ENCODE measurements at regions not wholly inside any gene's neighbourhood (a gene's known extent, or its start where the extent isn't known, plus 50 kb on each side); places are given as distances from the start of the nearest gene placed in this dataset.

DNA sequence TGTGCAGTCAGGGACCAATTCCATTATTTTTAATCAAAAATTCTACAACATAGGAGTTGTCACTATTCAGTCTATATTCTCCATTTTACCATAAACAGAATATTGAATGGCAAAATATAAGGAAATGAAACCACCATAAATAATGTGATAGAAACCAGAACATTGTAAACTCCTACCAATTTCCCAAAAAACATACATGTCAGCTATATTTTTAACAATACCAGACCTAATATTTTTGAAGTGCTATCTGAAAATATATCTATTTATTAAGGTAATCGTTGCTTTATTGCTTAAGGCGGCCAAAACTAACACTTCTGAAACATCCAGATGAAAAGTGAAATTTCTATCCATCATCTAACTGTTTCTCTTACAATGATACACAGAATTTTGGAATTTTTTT lies 123.0 kb upstream of the C11orf58 start:
- ChIA-PET CTCF (no interaction called here), POLR2A (ENCODE audit: unreplicated experiment) (no interaction called here)
- Histone ChIP-seq H3K27ac (no peak overlapping the region), H2AFZ (no peak overlapping the region), H3K4me2 (no peak overlapping the region), H3K4me1 (replicated peaks; ENCODE audit: insufficient read depth) (no peaks in the 10 kb centered on the region), H3K9me3 (ENCODE audit: insufficient read depth, low read depth) (no peaks in the 10 kb centered on the region), H3F3A (ENCODE audit: insufficient read depth, low read depth) (no peaks in the 10 kb centered on the region), H3K9me2 (ENCODE audit: insufficient read depth) (no peaks in the 10 kb centered on the region), H3K36me3 (ENCODE audit: low read depth) (no peaks in the 10 kb centered on the region), H3K27me3 (ENCODE audit: insufficient read depth, low read depth) (no peaks in the 10 kb centered on the region), H4K20me1 (ENCODE audit: insufficient read depth) (no peaks in the 10 kb centered on the region), H3K79me2 (ENCODE audit: low read depth) (no peaks in the 10 kb centered on the region), H3K4me3 (no peak overlapping the region)
- intact Hi-C loops (cut with micrococcal nuclease; ENCODE audit: unreplicated experiment): no loop called here
- TF ChIP-seq, protein P1, sequence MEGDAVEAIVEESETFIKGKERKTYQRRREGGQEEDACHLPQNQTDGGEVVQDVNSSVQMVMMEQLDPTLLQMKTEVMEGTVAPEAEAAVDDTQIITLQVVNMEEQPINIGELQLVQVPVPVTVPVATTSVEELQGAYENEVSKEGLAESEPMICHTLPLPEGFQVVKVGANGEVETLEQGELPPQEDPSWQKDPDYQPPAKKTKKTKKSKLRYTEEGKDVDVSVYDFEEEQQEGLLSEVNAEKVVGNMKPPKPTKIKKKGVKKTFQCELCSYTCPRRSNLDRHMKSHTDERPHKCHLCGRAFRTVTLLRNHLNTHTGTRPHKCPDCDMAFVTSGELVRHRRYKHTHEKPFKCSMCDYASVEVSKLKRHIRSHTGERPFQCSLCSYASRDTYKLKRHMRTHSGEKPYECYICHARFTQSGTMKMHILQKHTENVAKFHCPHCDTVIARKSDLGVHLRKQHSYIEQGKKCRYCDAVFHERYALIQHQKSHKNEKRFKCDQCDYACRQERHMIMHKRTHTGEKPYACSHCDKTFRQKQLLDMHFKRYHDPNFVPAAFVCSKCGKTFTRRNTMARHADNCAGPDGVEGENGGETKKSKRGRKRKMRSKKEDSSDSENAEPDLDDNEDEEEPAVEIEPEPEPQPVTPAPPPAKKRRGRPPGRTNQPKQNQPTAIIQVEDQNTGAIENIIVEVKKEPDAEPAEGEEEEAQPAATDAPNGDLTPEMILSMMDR (conservative IDR thresholded peaks at IDR 0.05): no peak
- TF ChIP-seq EZH2 (IDR thresholded peaks at IDR 0.05; ENCODE audit: low read depth): no peak
- BruUV-seq (replicated peaks): no TSS peak
- DNase-seq: no peak

DNA sequence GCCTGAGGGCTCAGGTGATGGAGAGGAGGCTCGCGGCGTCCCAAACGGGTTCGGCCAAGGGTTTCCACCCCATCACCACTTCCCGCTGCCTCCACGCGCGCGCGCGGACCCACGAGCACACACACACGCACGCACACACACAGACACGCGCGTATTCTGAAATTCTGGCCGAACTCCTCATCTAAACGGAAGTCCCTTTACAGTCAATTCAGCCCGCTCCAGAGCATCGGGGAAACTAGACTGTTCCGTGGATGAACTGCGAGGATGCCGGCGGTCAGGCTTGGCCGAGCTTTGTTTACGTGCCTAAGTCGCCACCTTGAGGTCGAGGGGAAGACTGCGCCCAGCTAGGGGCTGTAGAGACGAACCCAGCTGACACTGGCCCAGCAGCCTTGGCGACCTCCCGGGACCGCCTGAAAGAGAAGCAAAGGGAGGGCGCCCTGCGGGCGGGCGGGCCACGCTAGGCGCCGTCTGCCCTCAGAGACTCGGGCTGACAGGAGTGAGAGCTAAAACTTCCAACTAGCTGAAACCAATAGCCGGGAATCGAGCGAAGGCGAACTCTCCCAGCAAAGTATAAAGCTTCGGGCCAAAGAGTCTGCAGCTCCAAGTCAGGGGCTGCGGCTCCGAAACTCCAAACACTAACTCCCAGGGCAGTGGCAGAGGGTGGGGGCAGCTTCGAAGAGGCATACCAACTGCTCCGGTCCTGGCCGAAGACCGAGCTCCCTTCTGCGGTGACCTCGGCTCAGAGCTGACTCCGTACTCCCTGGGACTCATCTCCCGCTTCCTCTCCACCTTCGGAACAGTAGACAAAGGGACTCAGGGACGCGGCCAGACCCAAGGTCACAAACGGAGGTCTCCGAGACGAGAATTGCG lies 124.7 kb upstream of the C11orf58 start:
- no TSS peak for BruUV-seq (replicated peaks)
- Histone ChIP-seq H3K79me2 (ENCODE audit: low read depth) (no peaks in the 10 kb centered on the region), H2AFZ (peak overlapping the region; percentile 84), H3K27ac (no peak overlapping the region), H3K9me2 (ENCODE audit: insufficient read depth) (no peaks in the 10 kb centered on the region), H3K9me3 (ENCODE audit: insufficient read depth, low read depth) (no peaks in the 10 kb centered on the region), H3K4me2 (peak overlapping the region; percentile 84), H3K36me3 (ENCODE audit: low read depth) (no peaks in the 10 kb centered on the region), H3F3A (ENCODE audit: insufficient read depth, low read depth) (no peaks in the 10 kb centered on the region), H4K20me1 (ENCODE audit: insufficient read depth) (no peaks in the 10 kb centered on the region), H3K4me1 (replicated peaks; ENCODE audit: insufficient read depth) (no peaks in the 10 kb centered on the region), H3K4me3 (peak overlapping the region; percentile 54), H3K27me3 (ENCODE audit: insufficient read depth, low read depth) (no peaks in the 10 kb centered on the region)
- peak; percentile 51 to 74 for DNase-seq
- POLR2A ChIA-PET (ENCODE audit: unreplicated experiment): no interaction called here
- intact Hi-C loops (cut with micrococcal nuclease; ENCODE audit: unreplicated experiment): loop anchor here (1.0 to 5.0 kb wide), 3 partner anchors 963 to 1511 kb away; no protein-coding TSS in a partner anchor
- TF ChIP-seq, protein P1 (conservative IDR thresholded peaks at IDR 0.05): peak; percentile 77
- no peak for TF ChIP-seq EZH2 (IDR thresholded peaks at IDR 0.05; ENCODE audit: low read depth)
- CTCF ChIA-PET: interaction anchor here (0.6 to 1.0 kb wide), 4 partner anchors 12 to 1513 kb away, joined by 3 read pairs; no protein-coding TSS in a partner anchor

DNA sequence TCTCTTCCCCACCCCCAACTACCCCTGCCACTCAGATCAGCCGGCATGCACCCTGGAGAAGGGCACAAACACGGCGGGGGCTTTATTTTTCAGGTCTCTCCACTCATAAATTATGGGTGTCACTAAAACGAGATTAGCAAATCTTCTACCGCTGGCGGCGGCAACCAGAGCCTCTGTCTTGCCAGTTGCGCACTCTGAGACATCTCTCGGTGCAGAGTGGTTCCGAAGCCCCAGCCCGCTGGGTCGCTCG lies 125.3 kb upstream of the C11orf58 start:
- BruUV-seq (replicated peaks): no TSS peak
- intact Hi-C loops (cut with micrococcal nuclease; ENCODE audit: unreplicated experiment): loop anchor here (1.0 to 5.0 kb wide), 3 partner anchors 963 to 1511 kb away; no protein-coding TSS in a partner anchor
- H3F3A ChIP-seq (ENCODE audit: insufficient read depth, low read depth): no peaks in the 10 kb centered on the region
- no peak overlapping the region for H3K27ac ChIP-seq
- H3K36me3 ChIP-seq (ENCODE audit: low read depth): no peaks in the 10 kb centered on the region
- H3K9me3 ChIP-seq (ENCODE audit: insufficient read depth, low read depth): no peaks in the 10 kb centered on the region
- H3K4me2 ChIP-seq: peak overlapping the region; percentile 84
- DNase-seq: no peak
- peak overlapping the region; percentile 54 for H3K4me3 ChIP-seq
- H3K9me2 ChIP-seq (ENCODE audit: insufficient read depth): no peaks in the 10 kb centered on the region
- ChIA-PET CTCF (interaction anchor here (1.0 kb wide), 1 partner anchor 1513 kb away, joined by 3 read pairs; no protein-coding TSS in a partner anchor), POLR2A (ENCODE audit: unreplicated experiment) (no interaction called here)
- no peaks in the 10 kb centered on the region for H4K20me1 ChIP-seq (ENCODE audit: insufficient read depth)
- no peaks in the 10 kb centered on the region for H3K79me2 ChIP-seq (ENCODE audit: low read depth)
- no peak for TF ChIP-seq EZH2 (IDR thresholded peaks at IDR 0.05; ENCODE audit: low read depth)
- TF ChIP-seq, protein P1 (conservative IDR thresholded peaks at IDR 0.05): no peak
- H3K4me1 ChIP-seq (replicated peaks; ENCODE audit: insufficient read depth): no peaks in the 10 kb centered on the region
- H3K27me3 ChIP-seq (ENCODE audit: insufficient read depth, low read depth): no peaks in the 10 kb centered on the region
- H2AFZ ChIP-seq: peak overlapping the region; percentile 84
